HCT116 (cell line): ENCODE measurements at regions not wholly inside any gene's neighbourhood (a gene's known extent, or its start where the extent isn't known, plus 50 kb on each side); places are given as distances from the start of the nearest gene placed in this dataset.

ENCODE experiments used
- ATAC-seq: fragments of 200-7000 bp; cut with Tn5 transposase; 2 replicates; pipeline ENCODE4 v1.9.1; 2020; ENCODE audit warnings: mild to moderate bottlenecking, moderate library complexity
- BruUV-seq: library from RNA; stranded (reverse); fragments of 400-500 nt; replicated peaks from 2 replicates; lab custom pipeline; 2021; lab: Mats Ljungman, UMichigan
- CTCF ChIA-PET: fragments of 300-600 bp; sonication (Branson Sonifier 250); formaldehyde crosslinking; loops from one replicate; lab custom pipeline; 2021; ENCODE audit warnings: antibody characterized with exemption; lab: Charles Lee
- POLR2A ChIA-PET: fragments of 300-600, 350-600 bp; sonication (Branson Sonifier 250); formaldehyde crosslinking; loops from one replicate; lab custom pipeline; 2021; ENCODE audit warnings: antibody characterized with exemption; lab: Charles Lee
- RAD21 ChIA-PET, 2 experiments: fragments of 300-600 bp; sonication (Branson Sonifier 250); formaldehyde crosslinking; loops; one replicate each; lab custom pipeline; 2023; ENCODE audit warnings: low total read pairs in 2 of 2; ENCODE audit not compliant: uncharacterized antibody in 2 of 2, unreplicated experiment in 2 of 2, low non-redundant PET in 1 of 2; lab: Charles Lee
- DNase-seq: peaks from one replicate; pipeline ENCODE4 v3.0.0-alpha.2; 2010; ENCODE audit warnings: low read depth, low spot score
- H2AFZ ChIP-seq: fragments of 200-600 bp; shearing (Covaris generic), sonication (generic); 2 replicates; pipeline ENCODE4 v1.6.1; 2017; ENCODE audit warnings: low read depth, mixed run types, mixed read lengths, antibody characterized with exemption, low read length; ENCODE audit not compliant: poor library complexity, severe bottlenecking
- H3K27ac ChIP-seq: 2 replicates; pipeline ENCODE4 v1.5.1; 2012; ENCODE audit warnings: low read depth, low read length
- H3K27me3 ChIP-seq: fragments of 200-600 bp; sonication (generic); 2 replicates; pipeline ENCODE4 v1.6.1; 2016; ENCODE audit warnings: mixed run types, low read length, mixed read lengths; ENCODE audit not compliant: insufficient read depth
- H3K36me3 ChIP-seq, 2 experiments: fragments of 200-500 bp in 1 of 2; fragments of 200-600 bp in 1 of 2; sonication (Bioruptor generic) in 1 of 2; sonication (generic) in 1 of 2; 2 replicates each; pipeline versions ENCODE4 v1.5.1 to v1.6.1; 2014 to 2016; ENCODE audit warnings: low read length in 2 of 2, inconsistent platforms in 1 of 2, mixed read lengths in 1 of 2, mixed run types in 1 of 2; ENCODE audit not compliant: insufficient read depth in 2 of 2, control insufficient read depth in 1 of 2
- H3K4me1 ChIP-seq, 2 experiments: fragments of 200-600 bp in 1 of 2; sonication (generic) in 1 of 2; 2 replicates each; pipeline versions ENCODE4 v1.5.1 to v1.6.1; 2012 to 2017; ENCODE audit warnings: low read length in 2 of 2, inconsistent platforms in 1 of 2, mild to moderate bottlenecking in 1 of 2, mixed read lengths in 1 of 2, mixed run types in 1 of 2, moderate library complexity in 1 of 2; ENCODE audit not compliant: insufficient read depth in 2 of 2, control insufficient read depth in 1 of 2
- H3K4me2 ChIP-seq: fragments of 200-600 bp; sonication (generic); 2 replicates; pipeline ENCODE4 v1.6.1; 2017; ENCODE audit warnings: mixed run types, low read length, mixed read lengths
- H3K4me3 ChIP-seq, 2 experiments: fragments of 200-600 bp in 1 of 2; sonication (generic) in 1 of 2; replicated peaks in 1 of 2; 2 replicates each; pipeline ENCODE4 v1.5.1; 2011 to 2016; ENCODE audit warnings: low read length in 2 of 2, control low read depth in 1 of 2, low read depth in 1 of 2, mild to moderate bottlenecking in 1 of 2, mixed read lengths in 1 of 2, mixed run types in 1 of 2
- H3K79me2 ChIP-seq: fragments of 200-600 bp; sonication (generic); 2 replicates; pipeline ENCODE4 v1.6.1; 2017; ENCODE audit warnings: mild to moderate bottlenecking, mixed run types, low read length, moderate library complexity, mixed read lengths; ENCODE audit not compliant: insufficient read depth
- H3K9ac ChIP-seq: fragments of 200-600 bp; sonication (generic); 2 replicates; pipeline ENCODE4 v1.6.1; 2016; ENCODE audit warnings: low read length, mixed read lengths
- H3K9me2 ChIP-seq: fragments of 200-600 bp; sonication (generic), shearing (Covaris generic); 2 replicates; pipeline ENCODE4 v1.6.1; 2017; ENCODE audit warnings: mixed run types, mild to moderate bottlenecking, moderate library complexity; ENCODE audit not compliant: insufficient read depth
- H3K9me3 ChIP-seq, 2 experiments: fragments of 200-500 bp in 1 of 2; fragments of 200-600 bp in 1 of 2; sonication (Bioruptor generic) in 1 of 2; sonication (generic) in 1 of 2; 2 replicates each; pipeline ENCODE4 v1.6.1; 2014 to 2017; ENCODE audit warnings: low read length in 2 of 2, mixed read lengths in 2 of 2, inconsistent platforms in 1 of 2, low read depth in 1 of 2, mild to moderate bottlenecking in 1 of 2, mixed run types in 1 of 2, moderate library complexity in 1 of 2; ENCODE audit not compliant: control insufficient read depth in 1 of 2, insufficient read depth in 1 of 2
- H4K20me1 ChIP-seq: fragments of 200-600 bp; sonication (generic), shearing (Covaris generic); 2 replicates; pipeline ENCODE4 v1.6.1; 2017; ENCODE audit warnings: mixed run types, mild to moderate bottlenecking, moderate library complexity; ENCODE audit not compliant: insufficient read depth
- CBX3 ChIP-seq: IDR thresholded peaks from 2 replicates; pipeline ENCODE4 v1.6.1; 2012; ENCODE audit warnings: low read depth
- CEBPB ChIP-seq: IDR thresholded peaks from 2 replicates; pipeline ENCODE4 v1.6.1; 2012; ENCODE audit warnings: low read depth
- EGR1 ChIP-seq: IDR thresholded peaks from 2 replicates; pipeline ENCODE4 v1.6.1; 2012; ENCODE audit warnings: low read depth
- ELF1 ChIP-seq: IDR thresholded peaks from 2 replicates; pipeline ENCODE4 v1.6.1; 2012; ENCODE audit warnings: low read depth, borderline replicate concordance
- EZH2 ChIP-seq: fragments of 200-600 bp; sonication (generic); IDR thresholded peaks from 2 replicates; pipeline ENCODE4 v1.6.1; 2017; ENCODE audit warnings: antibody characterized with exemption, mixed run types
- FOSL1 ChIP-seq: IDR thresholded peaks from 2 replicates; pipeline ENCODE4 v1.6.1; 2012; ENCODE audit warnings: low read depth
- JUND ChIP-seq: IDR thresholded peaks from 2 replicates; pipeline ENCODE4 v1.6.1; 2012
- POLR2A ChIP-seq: IDR thresholded peaks from 2 replicates; pipeline ENCODE4 v1.7.0; 2011; ENCODE audit warnings: borderline replicate concordance; ENCODE audit not compliant: insufficient read depth, insufficient read length; ENCODE audit errors: extremely low read depth
- POLR2AphosphoS5 ChIP-seq: IDR thresholded peaks from 2 replicates; pipeline ENCODE4 v1.6.1; 2011; ENCODE audit warnings: mild to moderate bottlenecking, low read depth, low read length, moderate library complexity
- SP1 ChIP-seq: IDR thresholded peaks from 2 replicates; pipeline ENCODE4 v1.6.1; 2012; ENCODE audit warnings: low read depth
- TCF7L2 ChIP-seq: IDR thresholded peaks from 2 replicates; pipeline ENCODE4 v1.7.0; 2011; ENCODE audit warnings: borderline replicate concordance, inconsistent platforms; ENCODE audit not compliant: insufficient read depth, insufficient read length; ENCODE audit errors: extremely low read depth
- YY1 ChIP-seq: IDR thresholded peaks from 2 replicates; pipeline ENCODE4 v1.6.1; 2011; ENCODE audit warnings: low read length, low read depth, moderate library complexity, mild to moderate bottlenecking; ENCODE audit not compliant: insufficient replicate concordance; ENCODE audit errors: extremely low read depth
- ZFX ChIP-seq: fragments of 450-650 bp; IDR thresholded peaks from 2 replicates; pipeline ENCODE4 v1.6.1; 2017
- ZNF274 ChIP-seq: fragments of 200-500 bp; sonication (Bioruptor generic); IDR thresholded peaks from 2 replicates; pipeline ENCODE4 v1.6.1; 2014; ENCODE audit warnings: mild to moderate bottlenecking, low read depth, low read length, inconsistent platforms
- intact Hi-C: fragments of 100-400 bp; cut with micrococcal nuclease; formaldehyde crosslinking; loops from 2 replicates; pipeline ENCODE4 v1.10.0; 2022
- TF ChIP-seq, protein P1 (sequence below): IDR thresholded peaks from 2 replicates; pipeline ENCODE4 v1.6.1; 2012
- TF ChIP-seq, protein P2 (sequence below): IDR thresholded peaks from 2 replicates; pipeline ENCODE4 v1.6.1; 2011; ENCODE audit warnings: mild to moderate bottlenecking, low read length, moderate library complexity; ENCODE audit not compliant: insufficient replicate concordance; ENCODE audit errors: extremely low read depth
- TF ChIP-seq, protein P3 (sequence below): IDR thresholded peaks from 2 replicates; pipeline ENCODE4 v1.6.1; 2012; ENCODE audit warnings: low read depth
- TF ChIP-seq, protein P4 (sequence below): IDR thresholded peaks from 2 replicates; pipeline ENCODE4 v1.6.1; 2012
- TF ChIP-seq, protein P5 (sequence below), 3 experiments: fragments of 200-600 bp in 1 of 3; sonication (generic) in 1 of 3; IDR thresholded peaks in 2 of 3; conservative IDR thresholded peaks in 1 of 3; 2 replicates each; pipeline ENCODE4 v1.5.1; 2012 to 2017; ENCODE audit warnings: low read depth in 2 of 3, low read length in 2 of 3, antibody characterized with exemption in 1 of 3, borderline replicate concordance in 1 of 3, control low read depth in 1 of 3, mild to moderate bottlenecking in 1 of 3, mixed read lengths in 1 of 3, mixed run types in 1 of 3, moderate library complexity in 1 of 3; ENCODE audit not compliant: insufficient read depth in 1 of 3

DNA sequence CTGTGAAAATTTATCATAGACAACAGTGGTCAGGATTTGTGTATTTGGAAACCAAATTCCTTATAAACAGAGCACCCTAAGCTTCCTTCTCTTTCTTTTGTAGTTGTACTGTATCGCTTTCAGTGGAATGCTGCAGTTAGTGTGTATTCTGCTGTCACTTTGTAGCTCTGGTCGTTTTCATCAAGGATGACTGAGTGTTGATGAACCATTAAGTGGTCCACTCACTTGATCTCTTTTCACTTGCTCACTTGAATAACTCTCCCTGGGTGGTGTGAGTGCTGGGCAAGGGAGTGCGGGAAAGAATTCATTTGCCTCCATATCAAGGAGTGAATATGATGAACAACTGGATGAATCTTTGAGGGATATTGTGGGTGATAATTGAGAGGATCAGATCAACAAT, 1225.7 kb upstream of the WWC1 start:
- ChIA-PET CTCF (no interaction called here), RAD21 (no interaction called here)
- H3K9me3 ChIP-seq = peaks cover 0 to 5% of the 10 kb centered on the region in 2 experiments; a peak in 1 of 4 replicates

More for the DNA sequence above, 1225.7 kb upstream of the WWC1 start:
- Histone ChIP-seq H3K27me3 (no peaks in the 10 kb centered on the region), H3K4me3 (no peak overlapping the region), H3K4me1 (no peaks in the 10 kb centered on the region), H3K9me2 (no peaks in the 10 kb centered on the region), H3K36me3 (no peaks in the 10 kb centered on the region), H3K9ac (no peak overlapping the region)
- POLR2A ChIA-PET = no interaction called here
- intact Hi-C loops = no loop called here
- ATAC-seq = no peak
- TF ChIP-seq, protein P1, sequence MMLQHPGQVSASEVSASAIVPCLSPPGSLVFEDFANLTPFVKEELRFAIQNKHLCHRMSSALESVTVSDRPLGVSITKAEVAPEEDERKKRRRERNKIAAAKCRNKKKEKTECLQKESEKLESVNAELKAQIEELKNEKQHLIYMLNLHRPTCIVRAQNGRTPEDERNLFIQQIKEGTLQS = no peak
- TF ChIP-seq EGR1 (no peak), ZFX (no peak), ZNF274 (no peak), CBX3 (no peak), EZH2 (no peak), POLR2AphosphoS5 (no peak), SP1 (no peak), TCF7L2 (no peak), FOSL1 (no peak), JUND (no peak), YY1 (no peak), ELF1 (no peak), POLR2A (no peak), CEBPB (no peak)
- TF ChIP-seq, protein P2, sequence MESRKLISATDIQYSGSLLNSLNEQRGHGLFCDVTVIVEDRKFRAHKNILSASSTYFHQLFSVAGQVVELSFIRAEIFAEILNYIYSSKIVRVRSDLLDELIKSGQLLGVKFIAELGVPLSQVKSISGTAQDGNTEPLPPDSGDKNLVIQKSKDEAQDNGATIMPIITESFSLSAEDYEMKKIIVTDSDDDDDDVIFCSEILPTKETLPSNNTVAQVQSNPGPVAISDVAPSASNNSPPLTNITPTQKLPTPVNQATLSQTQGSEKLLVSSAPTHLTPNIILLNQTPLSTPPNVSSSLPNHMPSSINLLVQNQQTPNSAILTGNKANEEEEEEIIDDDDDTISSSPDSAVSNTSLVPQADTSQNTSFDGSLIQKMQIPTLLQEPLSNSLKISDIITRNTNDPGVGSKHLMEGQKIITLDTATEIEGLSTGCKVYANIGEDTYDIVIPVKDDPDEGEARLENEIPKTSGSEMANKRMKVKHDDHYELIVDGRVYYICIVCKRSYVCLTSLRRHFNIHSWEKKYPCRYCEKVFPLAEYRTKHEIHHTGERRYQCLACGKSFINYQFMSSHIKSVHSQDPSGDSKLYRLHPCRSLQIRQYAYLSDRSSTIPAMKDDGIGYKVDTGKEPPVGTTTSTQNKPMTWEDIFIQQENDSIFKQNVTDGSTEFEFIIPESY = no peak
- TF ChIP-seq, protein P3, sequence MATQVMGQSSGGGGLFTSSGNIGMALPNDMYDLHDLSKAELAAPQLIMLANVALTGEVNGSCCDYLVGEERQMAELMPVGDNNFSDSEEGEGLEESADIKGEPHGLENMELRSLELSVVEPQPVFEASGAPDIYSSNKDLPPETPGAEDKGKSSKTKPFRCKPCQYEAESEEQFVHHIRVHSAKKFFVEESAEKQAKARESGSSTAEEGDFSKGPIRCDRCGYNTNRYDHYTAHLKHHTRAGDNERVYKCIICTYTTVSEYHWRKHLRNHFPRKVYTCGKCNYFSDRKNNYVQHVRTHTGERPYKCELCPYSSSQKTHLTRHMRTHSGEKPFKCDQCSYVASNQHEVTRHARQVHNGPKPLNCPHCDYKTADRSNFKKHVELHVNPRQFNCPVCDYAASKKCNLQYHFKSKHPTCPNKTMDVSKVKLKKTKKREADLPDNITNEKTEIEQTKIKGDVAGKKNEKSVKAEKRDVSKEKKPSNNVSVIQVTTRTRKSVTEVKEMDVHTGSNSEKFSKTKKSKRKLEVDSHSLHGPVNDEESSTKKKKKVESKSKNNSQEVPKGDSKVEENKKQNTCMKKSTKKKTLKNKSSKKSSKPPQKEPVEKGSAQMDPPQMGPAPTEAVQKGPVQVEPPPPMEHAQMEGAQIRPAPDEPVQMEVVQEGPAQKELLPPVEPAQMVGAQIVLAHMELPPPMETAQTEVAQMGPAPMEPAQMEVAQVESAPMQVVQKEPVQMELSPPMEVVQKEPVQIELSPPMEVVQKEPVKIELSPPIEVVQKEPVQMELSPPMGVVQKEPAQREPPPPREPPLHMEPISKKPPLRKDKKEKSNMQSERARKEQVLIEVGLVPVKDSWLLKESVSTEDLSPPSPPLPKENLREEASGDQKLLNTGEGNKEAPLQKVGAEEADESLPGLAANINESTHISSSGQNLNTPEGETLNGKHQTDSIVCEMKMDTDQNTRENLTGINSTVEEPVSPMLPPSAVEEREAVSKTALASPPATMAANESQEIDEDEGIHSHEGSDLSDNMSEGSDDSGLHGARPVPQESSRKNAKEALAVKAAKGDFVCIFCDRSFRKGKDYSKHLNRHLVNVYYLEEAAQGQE = no peak
- TF ChIP-seq, protein P4, sequence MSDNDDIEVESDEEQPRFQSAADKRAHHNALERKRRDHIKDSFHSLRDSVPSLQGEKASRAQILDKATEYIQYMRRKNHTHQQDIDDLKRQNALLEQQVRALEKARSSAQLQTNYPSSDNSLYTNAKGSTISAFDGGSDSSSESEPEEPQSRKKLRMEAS = no peak
- TF ChIP-seq, protein P5, sequence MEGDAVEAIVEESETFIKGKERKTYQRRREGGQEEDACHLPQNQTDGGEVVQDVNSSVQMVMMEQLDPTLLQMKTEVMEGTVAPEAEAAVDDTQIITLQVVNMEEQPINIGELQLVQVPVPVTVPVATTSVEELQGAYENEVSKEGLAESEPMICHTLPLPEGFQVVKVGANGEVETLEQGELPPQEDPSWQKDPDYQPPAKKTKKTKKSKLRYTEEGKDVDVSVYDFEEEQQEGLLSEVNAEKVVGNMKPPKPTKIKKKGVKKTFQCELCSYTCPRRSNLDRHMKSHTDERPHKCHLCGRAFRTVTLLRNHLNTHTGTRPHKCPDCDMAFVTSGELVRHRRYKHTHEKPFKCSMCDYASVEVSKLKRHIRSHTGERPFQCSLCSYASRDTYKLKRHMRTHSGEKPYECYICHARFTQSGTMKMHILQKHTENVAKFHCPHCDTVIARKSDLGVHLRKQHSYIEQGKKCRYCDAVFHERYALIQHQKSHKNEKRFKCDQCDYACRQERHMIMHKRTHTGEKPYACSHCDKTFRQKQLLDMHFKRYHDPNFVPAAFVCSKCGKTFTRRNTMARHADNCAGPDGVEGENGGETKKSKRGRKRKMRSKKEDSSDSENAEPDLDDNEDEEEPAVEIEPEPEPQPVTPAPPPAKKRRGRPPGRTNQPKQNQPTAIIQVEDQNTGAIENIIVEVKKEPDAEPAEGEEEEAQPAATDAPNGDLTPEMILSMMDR (IDR thresholded peaks at IDR 0.05 in 2 of 3, conservative IDR thresholded peaks at IDR 0.05 in 1 of 3; ENCODE audit: borderline replicate concordance in 1 of 3, insufficient read depth in 1 of 3, low read depth in 2 of 3, low read length in 2 of 3) = no peak
- TF ChIP-seq, all 23 proteins: peak for 0
- no peak overlapping the region for H2AFZ ChIP-seq
- H3K27ac ChIP-seq = no peak overlapping the region
- no peak overlapping the region for H3K4me2 ChIP-seq
- no peaks in the 10 kb centered on the region for H3K79me2 ChIP-seq
- BruUV-seq = no TSS peak
- DNase-seq = no peak
- H4K20me1 ChIP-seq = no peaks in the 10 kb centered on the region
